Adipocyte (in vitro differentiated cells): ENCODE measurements at regions not wholly inside any gene's neighbourhood (a gene's known extent, or its start where the extent isn't known, plus 50 kb on each side); places are given as distances from the start of the nearest gene placed in this dataset.
"Not testable (repeated sequence)": the region's sequence is repeated elsewhere in the genome, so short reads cannot be mapped to it uniquely, and the experiment has no call there.

Source experiments
- DNase-seq: peaks from one replicate; pipeline ENCODE4 v3.0.0-alpha.2; 2015; ENCODE audit warnings: low read depth
- H3K27me3 ChIP-seq: replicated peaks from 2 replicates; pipeline ENCODE4 v1.7.0; 2013; ENCODE audit warnings: mild to moderate bottlenecking, low read length, moderate library complexity; ENCODE audit not compliant: control insufficient read depth, insufficient read depth
- H3K36me3 ChIP-seq: 2 replicates; pipeline ENCODE4 v1.7.0; 2013; ENCODE audit warnings: low read length, mild to moderate bottlenecking, moderate library complexity; ENCODE audit not compliant: control insufficient read depth, insufficient read depth, severe bottlenecking
- H3K4me1 ChIP-seq: 2 replicates; pipeline ENCODE4 v1.7.0; 2013; ENCODE audit warnings: mild to moderate bottlenecking, low read length, moderate library complexity; ENCODE audit not compliant: control insufficient read depth, insufficient read depth
- H3K4me3 ChIP-seq: 2 replicates; pipeline ENCODE4 v1.7.0; 2013; ENCODE audit warnings: mild to moderate bottlenecking, low read length, moderate library complexity
- H3K9ac ChIP-seq: 2 replicates; pipeline ENCODE4 v1.7.0; 2013; ENCODE audit warnings: mild to moderate bottlenecking, low read length, moderate library complexity
- H3K9me3 ChIP-seq: 2 replicates; pipeline ENCODE4 v1.7.0; 2013; ENCODE audit warnings: mild to moderate bottlenecking, low read length, moderate library complexity; ENCODE audit not compliant: control insufficient read depth

- H3K4me3 ChIP-seq, DNase-seq, H3K9ac ChIP-seq, H3K9me3 ChIP-seq, H3K36me3 ChIP-seq, H3K4me1 ChIP-seq, H3K27me3 ChIP-seq: not testable (repeated sequence)
Observed at GRCh38 chr9:117944750-117945149, 240.5 kb downstream of the TLR4 start.

- Histone ChIP-seq H3K9ac (no peak overlapping the region), H3K4me1 (no peaks in the 10 kb centered on the region), H3K9me3 (no peaks in the 10 kb centered on the region), H3K27me3 (no peaks in the 10 kb centered on the region), H3K4me3 (no peak overlapping the region), H3K36me3 (no peaks in the 10 kb centered on the region)
- DNase-seq, result no peak
Observed at GRCh38 chr9:117945286-117945685, 241.1 kb downstream of the TLR4 start.

- Histone ChIP-seq H3K27me3 (no peaks in the 10 kb centered on the region), H3K36me3 (no peaks in the 10 kb centered on the region), H3K9ac (no peak overlapping the region), H3K4me1 (peaks cover 11% of the 10 kb centered on the region), H3K4me3 (no peak overlapping the region), H3K9me3 (no peaks in the 10 kb centered on the region)
- DNase-seq, result no peak
Observed at GRCh38 chr9:117951127-117951526, 246.9 kb downstream of the TLR4 start.

GRCh38 chr9:117952581-117952980, 248.4 kb downstream of the TLR4 start:
- Histone ChIP-seq H3K9me3 (no peaks in the 10 kb centered on the region), H3K36me3 (no peaks in the 10 kb centered on the region), H3K9ac (no peak overlapping the region), H3K4me3 (no peak overlapping the region), H3K4me1 (peaks cover 12% of the 10 kb centered on the region), H3K27me3 (no peaks in the 10 kb centered on the region)
- DNase-seq, result no peak

GRCh38 chr9:117957267-117957666, 253.1 kb downstream of the TLR4 start:
- H3K4me3 ChIP-seq, result no peak overlapping the region
- H3K9ac ChIP-seq, result no peak overlapping the region
- H3K9me3 ChIP-seq, result no peaks in the 10 kb centered on the region
- peaks cover 25% of the 10 kb centered on the region for H3K4me1 ChIP-seq
- DNase-seq, result no peak
- no peaks in the 10 kb centered on the region for H3K27me3 ChIP-seq
- no peaks in the 10 kb centered on the region for H3K36me3 ChIP-seq

- H3K4me1 ChIP-seq, result peaks cover 25% of the 10 kb centered on the region
- no peak overlapping the region for H3K4me3 ChIP-seq
- H3K27me3 ChIP-seq, result no peaks in the 10 kb centered on the region
- no peaks in the 10 kb centered on the region for H3K9me3 ChIP-seq
- no peak for DNase-seq
- no peak overlapping the region for H3K9ac ChIP-seq
- H3K36me3 ChIP-seq, result no peaks in the 10 kb centered on the region
Observed at GRCh38 chr9:117958726-117959125, 254.5 kb downstream of the TLR4 start.

GRCh38 chr9:117963493-117964090, 259.4 kb downstream of the TLR4 start:
- H3K36me3 ChIP-seq, result no peaks in the 10 kb centered on the region
- no peak overlapping the region for H3K4me3 ChIP-seq
- H3K9ac ChIP-seq, result no peak overlapping the region
- no peak for DNase-seq
- H3K27me3 ChIP-seq, result no peaks in the 10 kb centered on the region
- no peaks in the 10 kb centered on the region for H3K9me3 ChIP-seq
- H3K4me1 ChIP-seq, result peaks cover 3% of the 10 kb centered on the region

- Histone ChIP-seq H3K9me3 (no peaks in the 10 kb centered on the region), H3K9ac (no peak overlapping the region), H3K4me1 (no peaks in the 10 kb centered on the region), H3K27me3 (no peaks in the 10 kb centered on the region), H3K4me3 (no peak overlapping the region), H3K36me3 (no peaks in the 10 kb centered on the region)
- no peak for DNase-seq
Observed at GRCh38 chr9:117970276-117971050, 266.3 kb downstream of the TLR4 start.

GRCh38 chr9:117974108-117974507, 269.9 kb downstream of the TLR4 start:
- Histone ChIP-seq H3K9ac (no peak overlapping the region), H3K36me3 (no peaks in the 10 kb centered on the region), H3K4me3 (no peak overlapping the region), H3K4me1 (no peaks in the 10 kb centered on the region), H3K27me3 (no peaks in the 10 kb centered on the region), H3K9me3 (no peaks in the 10 kb centered on the region)
- DNase-seq, result no peak

- Histone ChIP-seq H3K27me3 (peaks cover 3% of the 10 kb centered on the region), H3K36me3 (no peaks in the 10 kb centered on the region), H3K9me3 (no peaks in the 10 kb centered on the region), H3K4me3 (no peak overlapping the region), H3K9ac (no peak overlapping the region), H3K4me1 (no peaks in the 10 kb centered on the region)
- no peak for DNase-seq
Observed at GRCh38 chr9:117979914-117980313, 275.7 kb downstream of the TLR4 start.

- Histone ChIP-seq H3K4me1 (peaks cover 3% of the 10 kb centered on the region), H3K4me3 (no peak overlapping the region), H3K9ac (no peak overlapping the region), H3K27me3 (no peaks in the 10 kb centered on the region), H3K9me3 (no peaks in the 10 kb centered on the region), H3K36me3 (no peaks in the 10 kb centered on the region)
- no peak for DNase-seq
Observed at GRCh38 chr9:117987945-117988344, 283.7 kb downstream of the TLR4 start.
